PC-3 (cell line): ENCODE measurements at regions not wholly inside any gene's neighbourhood (a gene's known extent, or its start where the extent isn't known, plus 50 kb on each side); places are given as distances from the start of the nearest gene placed in this dataset.

Experiments
- ATAC-seq: fragments of 200-7000 bp; cut with Tn5 transposase; 2 replicates; pipeline ENCODE4 v1.9.1; 2020; ENCODE audit warnings: mild to moderate bottlenecking, moderate library complexity
- BruUV-seq: library from RNA; stranded (reverse); fragments of 400-500 nt; replicated peaks from 2 replicates; lab custom pipeline; 2021; lab: Mats Ljungman, UMichigan
- CTCF ChIA-PET: fragments of 300-600 bp; sonication (Branson Sonifier 250); formaldehyde crosslinking; loops from one replicate; lab custom pipeline; 2022; ENCODE audit warnings: antibody characterized with exemption; lab: Charles Lee
- POLR2A ChIA-PET: fragments of 300-600 bp; sonication (Branson Sonifier 250); formaldehyde crosslinking; loops from one replicate; lab custom pipeline; 2022; ENCODE audit warnings: antibody characterized with exemption; ENCODE audit not compliant: unreplicated experiment; lab: Charles Lee
- DNase-seq: peaks from one replicate; pipeline ENCODE4 v3.0.0-alpha.2; 2015
- H2AFZ ChIP-seq: fragments of 300-600 bp; sonication (generic); 2 replicates; pipeline ENCODE4 v1.6.0; 2016; ENCODE audit warnings: antibody characterized with exemption, low read length
- H3F3A ChIP-seq: fragments of 300-600 bp; sonication (generic); one replicate; pipeline ENCODE4 v1.6.0; 2017; ENCODE audit warnings: antibody characterized with exemption, low read length, control low read depth, mild to moderate bottlenecking; ENCODE audit not compliant: unreplicated experiment
- H3K27ac ChIP-seq: fragments of 300-600 bp; sonication (generic); 2 replicates; pipeline ENCODE4 v1.5.1; 2016; ENCODE audit warnings: mild to moderate bottlenecking, low read length
- H3K27me3 ChIP-seq: fragments of 300-600 bp; sonication (generic); 2 replicates; pipeline ENCODE4 v1.6.1; 2016; ENCODE audit warnings: low read length, mixed read lengths
- H3K36me3 ChIP-seq: fragments of 300-600 bp; sonication (generic); 2 replicates; pipeline ENCODE4 v1.6.1; 2016; ENCODE audit warnings: low read depth, mixed run types, low read length, mixed read lengths
- H3K4me1 ChIP-seq: fragments of 300-600 bp; sonication (generic); 2 replicates; pipeline ENCODE4 v1.5.1; 2016; ENCODE audit warnings: low read length; ENCODE audit not compliant: insufficient read depth
- H3K4me2 ChIP-seq: fragments of 300-600 bp; sonication (generic); 2 replicates; pipeline ENCODE4 v1.6.0; 2016; ENCODE audit warnings: low read length
- H3K4me3 ChIP-seq: fragments of 300-600 bp; sonication (generic); 2 replicates; pipeline ENCODE4 v1.5.1; 2016; ENCODE audit warnings: mild to moderate bottlenecking, low read length, mixed read lengths
- H3K79me2 ChIP-seq: fragments of 300-600 bp; sonication (generic); 2 replicates; pipeline ENCODE4 v1.6.1; 2017; ENCODE audit warnings: low read length, mixed read lengths
- H3K9ac ChIP-seq: fragments of 300-600 bp; sonication (generic); 2 replicates; pipeline ENCODE4 v1.6.0; 2016; ENCODE audit warnings: mild to moderate bottlenecking, low read length
- H3K9me2 ChIP-seq: fragments of 300-600 bp; sonication (generic); replicated peaks from 2 replicates; pipeline ENCODE4 v1.6.1; 2016; ENCODE audit warnings: mixed run types, low read length, mixed read lengths
- H3K9me3 ChIP-seq: fragments of 300-600 bp; sonication (generic); 2 replicates; pipeline ENCODE4 v1.6.1; 2016; ENCODE audit warnings: low read length, mixed read lengths
- H4K20me1 ChIP-seq: fragments of 300-600 bp; sonication (generic); 2 replicates; pipeline ENCODE4 v1.6.1; 2016; ENCODE audit warnings: low read length, mixed read lengths
- EZH2 ChIP-seq: fragments of 300-600 bp; sonication (generic); IDR thresholded peaks from one replicate; pipeline ENCODE4 v1.6.1; 2017; ENCODE audit warnings: antibody characterized with exemption, mild to moderate bottlenecking, low read length; ENCODE audit not compliant: unreplicated experiment
- EZH2phosphoT487 ChIP-seq: fragments of 300-600 bp; sonication (generic); IDR thresholded peaks from 2 replicates; pipeline ENCODE4 v1.6.1; 2018; ENCODE audit warnings: mild to moderate bottlenecking, antibody characterized with exemption, low read length, borderline replicate concordance
- intact Hi-C: fragments of 100-400 bp; cut with micrococcal nuclease; formaldehyde crosslinking; loops from 2 replicates; pipeline ENCODE4 v1.9.0; 2023
- TF ChIP-seq, protein P1 (sequence below): fragments of 300-600 bp; sonication (generic); conservative IDR thresholded peaks from 2 replicates; pipeline ENCODE4 v1.5.1; 2017; ENCODE audit warnings: antibody characterized with exemption, low read depth, mild to moderate bottlenecking, low read length

DNA sequence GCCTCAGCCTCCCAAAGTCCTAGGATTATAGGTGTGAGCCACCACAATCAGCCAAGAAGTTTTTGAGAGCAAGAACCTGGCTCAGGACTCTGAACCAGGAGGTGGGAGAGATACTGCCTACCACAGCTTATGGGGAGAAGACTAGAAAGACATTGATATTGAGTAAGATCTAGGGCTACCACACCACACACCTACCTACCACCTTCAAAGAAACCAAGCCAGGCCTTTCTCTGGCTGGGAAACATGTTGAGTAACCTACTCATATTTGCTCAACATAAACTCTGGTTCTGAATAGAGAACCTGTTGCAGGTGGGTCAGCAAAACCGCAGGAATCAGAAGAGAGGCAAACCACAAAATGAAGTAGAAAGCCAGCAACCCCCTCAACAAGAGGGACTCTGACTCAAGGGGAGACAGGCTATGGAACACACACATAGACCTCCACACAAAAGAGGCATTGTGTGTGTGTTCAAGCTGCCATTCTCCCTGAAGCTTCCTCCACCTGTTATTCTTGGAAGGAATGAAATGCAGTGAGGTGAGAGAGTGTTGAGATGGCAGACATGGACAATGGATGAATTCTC is 1021.9 kb downstream of the NLGN4Y start:
- no peak overlapping the region for H2AFZ ChIP-seq
- H3K27me3 ChIP-seq = no peaks in the 10 kb centered on the region
- POLR2A ChIA-PET = no interaction called here

DNA sequence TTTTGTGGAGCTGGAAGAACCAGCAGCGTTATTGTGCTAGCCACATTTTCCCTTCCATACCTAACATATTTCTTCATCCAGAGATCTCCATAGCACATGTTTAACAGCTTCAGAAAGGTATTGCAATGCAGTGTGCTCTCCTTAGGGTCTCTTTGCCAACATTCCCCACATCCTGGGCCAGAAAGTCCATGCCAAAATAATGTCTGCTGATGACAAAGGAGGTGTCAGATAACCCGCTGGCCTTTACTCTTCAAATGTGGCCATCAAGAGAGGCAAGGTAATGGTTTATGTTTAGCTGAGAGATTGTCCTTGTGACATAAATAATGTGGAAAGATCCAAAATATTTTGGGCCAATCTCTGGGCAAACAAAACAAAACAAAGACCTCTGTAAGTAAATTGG is 1027.7 kb downstream of the NLGN4Y start:
- BruUV-seq = no TSS peak
- H3K9me2 ChIP-seq = no peaks in the 10 kb centered on the region
- DNase-seq (no peak), ATAC-seq (no peak)
- H3K9me3 ChIP-seq = no peaks in the 10 kb centered on the region
- H2AFZ ChIP-seq = no peak overlapping the region
- H3K36me3 ChIP-seq = no peaks in the 10 kb centered on the region
- no peak overlapping the region for H3K4me2 ChIP-seq
- TF ChIP-seq, protein P1, sequence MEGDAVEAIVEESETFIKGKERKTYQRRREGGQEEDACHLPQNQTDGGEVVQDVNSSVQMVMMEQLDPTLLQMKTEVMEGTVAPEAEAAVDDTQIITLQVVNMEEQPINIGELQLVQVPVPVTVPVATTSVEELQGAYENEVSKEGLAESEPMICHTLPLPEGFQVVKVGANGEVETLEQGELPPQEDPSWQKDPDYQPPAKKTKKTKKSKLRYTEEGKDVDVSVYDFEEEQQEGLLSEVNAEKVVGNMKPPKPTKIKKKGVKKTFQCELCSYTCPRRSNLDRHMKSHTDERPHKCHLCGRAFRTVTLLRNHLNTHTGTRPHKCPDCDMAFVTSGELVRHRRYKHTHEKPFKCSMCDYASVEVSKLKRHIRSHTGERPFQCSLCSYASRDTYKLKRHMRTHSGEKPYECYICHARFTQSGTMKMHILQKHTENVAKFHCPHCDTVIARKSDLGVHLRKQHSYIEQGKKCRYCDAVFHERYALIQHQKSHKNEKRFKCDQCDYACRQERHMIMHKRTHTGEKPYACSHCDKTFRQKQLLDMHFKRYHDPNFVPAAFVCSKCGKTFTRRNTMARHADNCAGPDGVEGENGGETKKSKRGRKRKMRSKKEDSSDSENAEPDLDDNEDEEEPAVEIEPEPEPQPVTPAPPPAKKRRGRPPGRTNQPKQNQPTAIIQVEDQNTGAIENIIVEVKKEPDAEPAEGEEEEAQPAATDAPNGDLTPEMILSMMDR = no peak
- no peak for TF ChIP-seq EZH2
- TF ChIP-seq EZH2phosphoT487 = no peak
- no peak overlapping the region for H3K4me3 ChIP-seq
- H3K4me1 ChIP-seq = no peaks in the 10 kb centered on the region
- ChIA-PET CTCF (no interaction called here), POLR2A (no interaction called here)
- H3F3A ChIP-seq = no peaks in the 10 kb centered on the region
- H3K79me2 ChIP-seq = no peaks in the 10 kb centered on the region
- H3K27me3 ChIP-seq = no peaks in the 10 kb centered on the region
- intact Hi-C loops = no loop called here
- H3K27ac ChIP-seq = no peak overlapping the region
- H4K20me1 ChIP-seq = no peaks in the 10 kb centered on the region
- H3K9ac ChIP-seq = no peak overlapping the region

More for the DNA sequence above, 1021.9 kb downstream of the NLGN4Y start:
- Histone ChIP-seq H3K4me3 (no peak overlapping the region), H3K79me2 (no peaks in the 10 kb centered on the region), H3K27ac (no peak overlapping the region), H4K20me1 (no peaks in the 10 kb centered on the region), H3K36me3 (no peaks in the 10 kb centered on the region), H3K9me3 (no peaks in the 10 kb centered on the region), H3K4me2 (no peak overlapping the region), H3F3A (no peaks in the 10 kb centered on the region), H3K4me1 (no peaks in the 10 kb centered on the region), H3K9ac (no peak overlapping the region), H3K9me2 (no peaks in the 10 kb centered on the region)
- DNase-seq (no peak), ATAC-seq (no peak)
- intact Hi-C loops = no loop called here
- TF ChIP-seq EZH2 = no peak
- TF ChIP-seq, protein P1 = no peak
- TF ChIP-seq EZH2phosphoT487 = no peak
- BruUV-seq = no TSS peak
- CTCF ChIA-PET = no interaction called here

DNA sequence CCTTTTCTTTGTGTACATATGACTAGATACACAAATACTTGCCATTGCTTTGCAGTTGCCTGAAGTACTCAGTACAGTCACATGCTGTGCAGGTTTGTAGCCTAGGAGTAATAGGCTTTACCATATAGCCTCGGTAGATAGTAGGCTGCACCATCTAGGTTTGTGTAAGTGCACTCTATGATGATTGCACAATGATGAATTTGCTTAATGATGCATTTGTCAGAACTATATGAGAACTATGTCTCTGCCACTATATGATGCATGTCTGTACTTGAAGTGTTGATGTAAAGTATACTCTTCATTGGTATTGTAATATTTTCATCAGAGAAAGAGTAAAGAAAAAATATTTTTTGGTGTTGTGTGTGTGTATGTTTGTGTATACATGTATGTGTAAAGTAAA is 1030.7 kb downstream of the NLGN4Y start:
- ATAC-seq = no peak
- TF ChIP-seq, protein P1 = no peak
- no TSS peak for BruUV-seq

More for the DNA sequence above, 1030.7 kb downstream of the NLGN4Y start:
- no peaks in the 10 kb centered on the region for H3K9me3 ChIP-seq
- no peaks in the 10 kb centered on the region for H3F3A ChIP-seq
- no peaks in the 10 kb centered on the region for H3K79me2 ChIP-seq
- ChIA-PET CTCF (no interaction called here), POLR2A (no interaction called here)
- H4K20me1 ChIP-seq = no peaks in the 10 kb centered on the region
- no peak overlapping the region for H3K4me2 ChIP-seq
- DNase-seq = no peak
- no peak overlapping the region for H3K4me3 ChIP-seq
- no peak overlapping the region for H3K9ac ChIP-seq
- H3K9me2 ChIP-seq = no peaks in the 10 kb centered on the region
- H3K27ac ChIP-seq = no peak overlapping the region
- H2AFZ ChIP-seq = no peak overlapping the region
- H3K4me1 ChIP-seq = no peaks in the 10 kb centered on the region
- H3K36me3 ChIP-seq = no peaks in the 10 kb centered on the region
- intact Hi-C loops = no loop called here
- no peaks in the 10 kb centered on the region for H3K27me3 ChIP-seq
